H1 (cell line): ENCODE measurements at regions not wholly inside any gene's neighbourhood (a gene's known extent, or its start where the extent isn't known, plus 50 kb on each side); places are given as distances from the start of the nearest gene placed in this dataset.

Experiments used
- CEBPB ChIP-seq: IDR thresholded peaks from 2 replicates; pipeline ENCODE4 v1.6.1; 2012; ENCODE audit warnings: low read depth, low read length
- CTCF ChIP-seq, 3 experiments: IDR thresholded peaks; 1 replicate in 2 of 3; 2 replicates in 1 of 3; pipeline versions ENCODE4 v1.5.1 to v1.6.1; 2011; ENCODE audit warnings: low read length in 3 of 3, mild to moderate bottlenecking in 3 of 3, inconsistent platforms in 2 of 3, low read depth in 1 of 3, moderate library complexity in 1 of 3; ENCODE audit not compliant: insufficient read depth in 1 of 3; ENCODE audit errors: control extremely low read depth in 1 of 3
- EP300 ChIP-seq, 2 experiments: IDR thresholded peaks; 1 replicate in 1 of 2; 2 replicates in 1 of 2; pipeline ENCODE4 v1.6.1; 2011 to 2012; ENCODE audit warnings: low read depth in 2 of 2, low read length in 2 of 2, mild to moderate bottlenecking in 2 of 2, borderline replicate concordance in 1 of 2, inconsistent platforms in 1 of 2, moderate library complexity in 1 of 2
- GABPA ChIP-seq: IDR thresholded peaks from 2 replicates; pipeline ENCODE4 v1.6.1; 2011; ENCODE audit warnings: mild to moderate bottlenecking, low read length, moderate library complexity, borderline replicate concordance; ENCODE audit not compliant: insufficient read depth
- POLR2A ChIP-seq, 2 experiments: IDR thresholded peaks; 1 replicate in 1 of 2; 2 replicates in 1 of 2; pipeline ENCODE4 v1.6.1; 2011; ENCODE audit warnings: low read depth in 2 of 2, low read length in 2 of 2, mild to moderate bottlenecking in 2 of 2; ENCODE audit errors: control extremely low read depth in 1 of 2
- RAD21 ChIP-seq, 2 experiments: IDR thresholded peaks in 1 of 2; conservative IDR thresholded peaks in 1 of 2; 2 replicates each; pipeline ENCODE4 v1.6.1; 2011; ENCODE audit warnings: low read depth in 2 of 2, low read length in 2 of 2, improper control_type of control experiment in 1 of 2, inconsistent platforms in 1 of 2, mild to moderate bottlenecking in 1 of 2, moderate library complexity in 1 of 2
- RNF2 ChIP-seq: fragments of 200-900, 300-1000 bp; sonication (generic); IDR thresholded peaks from 2 replicates; pipeline ENCODE4 v1.7.1; 2016; ENCODE audit warnings: borderline replicate concordance, low read depth, mild to moderate bottlenecking, antibody characterized with exemption, low read length; ENCODE audit not compliant: poor library complexity, severe bottlenecking; ENCODE audit errors: missing control alignments
- TAF1 ChIP-seq: IDR thresholded peaks from 2 replicates; pipeline ENCODE4 v1.6.1; 2011; ENCODE audit warnings: mild to moderate bottlenecking, low read depth, low read length
- TEAD4 ChIP-seq: IDR thresholded peaks from 2 replicates; pipeline ENCODE4 v1.6.1; 2012; ENCODE audit warnings: low read depth, low read length, inconsistent platforms, mixed read lengths

DNA sequence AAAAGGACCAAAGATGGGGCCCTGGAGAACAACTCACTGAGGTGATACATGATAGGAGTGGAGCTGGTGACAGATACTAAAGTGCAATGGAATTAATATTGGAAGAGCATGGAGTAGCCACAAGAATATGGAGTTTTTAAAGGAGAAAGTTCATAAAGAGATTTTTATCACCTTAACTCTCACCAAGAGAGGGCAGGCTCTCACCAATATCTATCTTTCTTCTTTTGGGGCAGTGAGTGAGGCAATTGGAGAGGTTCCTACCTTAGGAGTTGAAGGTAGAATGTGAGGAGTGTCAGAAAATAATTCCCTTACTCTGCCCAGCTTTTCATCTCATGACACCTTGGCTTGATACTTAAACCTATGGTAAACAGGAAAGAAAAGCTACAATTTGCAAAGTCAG, 233.7 kb upstream of the CWC22 start:
- no peak for TF ChIP-seq EP300 (IDR thresholded peaks at IDR 0.05; ENCODE audit: borderline replicate concordance in 1 of 2, low read depth in 2 of 2, low read length in 2 of 2)
- peak in 2 of 3 experiments; percentile 14 to 16; a peak in 2 of 4 replicates for TF ChIP-seq CTCF (IDR thresholded peaks at IDR 0.05; ENCODE audit: control extremely low read depth in 1 of 3, insufficient read depth in 1 of 3, low read depth in 1 of 3, low read length in 3 of 3)
- TF ChIP-seq GABPA: no peak
- no peak for TF ChIP-seq RNF2
- no peak for TF ChIP-seq TEAD4
- no peak for TF ChIP-seq TAF1
- peak; percentile 59 to 60 for TF ChIP-seq RAD21 (IDR thresholded peaks at IDR 0.05 in 1 of 2, conservative IDR thresholded peaks at IDR 0.05 in 1 of 2; ENCODE audit: low read depth in 2 of 2, low read length in 2 of 2)
- no peak for TF ChIP-seq POLR2A (IDR thresholded peaks at IDR 0.05; ENCODE audit: control extremely low read depth in 1 of 2, low read depth in 2 of 2, low read length in 2 of 2)
- TF ChIP-seq CEBPB: peak; percentile 24; the same call in 1 of the 2 replicates
